CD4-positive, alpha-beta T cell treated with Interleukin-2 at 100 ng/mL for 4 hours (primary cell): ENCODE measurements at regions not wholly inside any gene's neighbourhood (a gene's known extent, or its start where the extent isn't known, plus 50 kb on each side); places are given as distances from the start of the nearest gene placed in this dataset.
"Not testable (repeated sequence)": the region's sequence is repeated elsewhere in the genome, so short reads cannot be mapped to it uniquely, and the experiment has no call there.

ENCODE experiments used
- DNase-seq: peaks from one replicate; pipeline ENCODE4 v3.0.0-alpha.2; 2020; ENCODE audit warnings: low spot score

DNA sequence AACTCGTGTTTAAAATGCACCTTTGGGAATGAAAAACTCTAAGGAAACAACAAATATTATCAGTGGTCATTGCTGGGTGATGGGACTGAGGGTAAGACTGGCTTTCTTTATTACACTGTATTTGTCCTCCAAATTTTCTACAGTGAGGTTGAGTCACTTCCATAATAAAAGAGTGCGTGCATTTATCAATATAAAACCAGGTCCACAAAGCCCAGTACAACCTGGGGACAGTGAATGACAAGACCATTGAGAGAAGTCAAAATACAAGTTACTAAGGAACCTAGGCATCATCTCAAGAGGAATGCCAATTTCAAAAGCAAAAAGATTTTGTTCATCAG, 76.4 kb downstream of the MAGED4 start:
- DNase-seq: no peak

DNA sequence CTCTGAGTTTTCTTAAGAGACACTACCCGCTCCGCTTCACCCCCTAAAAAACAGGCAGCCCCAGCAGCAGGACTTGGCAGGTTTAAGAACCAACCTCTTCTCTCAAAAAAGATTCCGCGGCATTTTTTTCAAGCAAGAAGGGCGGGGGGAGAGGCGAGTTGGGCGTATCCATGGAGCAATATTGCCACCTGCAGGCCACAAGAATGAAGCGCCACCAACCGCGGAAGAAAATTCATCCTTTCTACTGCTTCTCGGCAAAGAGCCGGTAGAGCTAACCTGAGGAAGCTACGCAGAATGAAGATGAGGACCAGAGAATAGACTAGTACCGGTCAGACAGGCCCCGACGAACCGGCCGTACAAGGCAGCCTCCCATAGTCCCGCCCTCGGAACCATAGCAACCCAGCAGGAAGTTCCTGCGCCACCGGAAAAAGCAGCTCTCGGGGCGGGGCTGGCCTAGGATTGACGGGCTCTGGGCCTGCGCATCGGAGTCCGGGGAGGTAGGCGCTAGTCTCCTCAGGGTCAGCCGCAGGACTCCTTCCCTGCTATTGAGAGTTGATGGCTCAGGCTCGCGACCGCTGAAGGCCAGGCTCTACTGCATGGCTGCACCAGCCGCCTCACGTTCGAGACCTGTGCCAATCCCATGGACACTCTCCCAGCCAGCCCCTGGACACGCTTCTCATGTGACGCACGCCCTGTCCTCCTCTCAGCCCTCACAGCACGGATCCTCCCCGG, 76.9 kb downstream of the MAGED4 start:
- peak; percentile 86 for DNase-seq

DNA sequence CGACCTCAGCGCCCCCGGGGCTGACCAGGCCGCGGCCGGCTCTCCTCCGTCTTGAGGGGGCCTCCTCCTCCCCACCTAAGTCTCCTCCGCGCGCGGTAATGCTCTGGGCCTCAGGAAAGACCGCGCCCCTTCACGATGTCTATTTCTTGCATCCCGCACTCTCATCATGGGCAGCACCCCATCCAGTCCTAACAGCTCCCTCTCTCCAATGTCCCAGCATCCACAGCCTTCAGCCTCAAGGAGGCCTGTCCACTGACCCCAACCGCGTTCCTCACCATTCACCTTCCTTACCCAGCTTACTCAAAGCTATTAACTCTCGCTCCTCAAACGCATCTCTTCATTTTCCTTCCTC, 77.5 kb downstream of the MAGED4 start:
- DNase-seq: no peak

DNA sequence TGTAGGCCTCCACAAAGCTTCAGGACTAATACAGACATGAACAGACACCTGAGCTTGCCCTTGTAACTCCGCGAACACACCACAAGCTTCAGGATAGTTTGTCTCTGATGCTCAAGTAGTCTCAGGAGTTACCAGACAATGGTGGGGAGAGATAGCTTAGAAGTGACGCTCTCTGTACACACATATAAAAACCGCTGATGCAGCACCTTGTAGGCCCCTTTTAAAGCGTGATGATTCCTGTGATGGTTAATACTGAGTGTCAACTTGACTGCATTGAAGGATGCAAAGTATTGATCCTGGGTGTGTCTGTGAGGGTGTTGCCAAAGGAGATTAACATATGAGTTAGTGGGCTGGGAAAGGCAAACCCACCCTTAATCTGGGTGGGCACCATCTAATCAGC, 78.7 kb downstream of the MAGED4 start:
- no peak for DNase-seq

DNA sequence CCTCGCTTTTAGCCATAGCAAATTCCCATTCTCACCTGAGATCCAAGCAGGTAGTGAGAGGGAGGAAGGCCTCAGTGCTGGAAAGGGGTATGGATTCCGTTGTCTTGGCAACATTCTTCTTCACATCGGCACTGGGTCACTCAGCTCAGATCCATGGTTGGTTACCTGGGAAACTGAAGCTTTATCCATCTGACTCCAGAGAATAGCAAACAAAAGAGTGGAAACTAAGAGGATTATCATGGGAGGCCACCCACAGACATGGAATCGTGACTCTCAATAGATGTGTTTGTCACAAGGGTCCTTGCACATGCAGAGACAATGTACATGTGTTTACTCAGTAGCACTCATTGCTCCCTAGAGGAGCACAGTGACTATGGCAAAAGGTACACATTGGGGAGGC, 81.0 kb downstream of the MAGED4 start:
- no peak for DNase-seq

DNA sequence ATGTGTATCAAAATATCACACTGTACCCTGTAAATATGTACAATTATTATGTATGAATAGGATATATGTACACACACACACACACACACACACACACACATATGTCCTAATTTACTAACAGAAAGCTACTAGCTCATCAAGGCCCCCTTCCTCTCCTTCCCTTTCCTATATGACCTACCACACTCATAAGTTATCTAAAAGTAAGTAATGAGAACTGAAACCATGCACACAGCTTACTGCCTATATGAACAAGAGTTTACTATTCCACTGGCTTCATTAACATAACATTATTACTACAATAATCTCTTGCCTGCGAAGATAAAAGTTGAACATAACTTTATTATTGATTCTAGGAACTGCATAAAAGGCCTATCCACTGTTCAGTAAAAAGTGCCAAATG, 83.8 kb downstream of the MAGED4 start:
- not testable (repeated sequence) for DNase-seq

DNA sequence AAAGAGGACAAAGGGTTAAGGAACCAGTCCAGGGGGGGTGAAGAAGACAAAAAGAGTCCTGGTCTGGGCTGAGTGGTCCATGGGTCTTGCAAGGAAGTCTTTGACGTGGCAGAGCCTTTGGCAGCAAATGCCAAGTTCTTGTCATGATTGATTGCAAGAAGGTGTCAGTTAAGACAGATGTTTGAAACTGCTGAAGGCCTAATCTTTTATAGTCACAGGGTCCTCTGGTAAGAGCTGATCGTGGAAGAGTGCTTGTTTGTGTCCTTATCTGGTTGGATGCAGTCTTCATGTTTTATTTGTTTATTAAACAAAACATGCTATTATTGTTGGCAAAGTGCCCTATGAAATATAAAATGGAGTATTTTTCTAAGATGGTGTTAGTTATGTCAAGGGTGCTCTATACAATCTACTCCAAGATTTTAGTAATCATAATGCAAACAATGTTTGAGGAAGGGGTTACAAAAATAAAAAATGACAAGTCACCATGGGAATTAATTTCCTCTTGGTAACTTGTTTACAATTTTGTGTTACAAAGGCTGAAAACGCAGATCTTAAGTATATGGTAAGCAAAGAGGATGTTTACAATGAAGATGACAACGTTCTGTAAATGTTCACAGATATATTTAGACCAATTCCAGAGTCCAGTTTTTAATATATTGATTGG, 85.9 kb downstream of the MAGED4 start:
- DNase-seq: no peak

DNA sequence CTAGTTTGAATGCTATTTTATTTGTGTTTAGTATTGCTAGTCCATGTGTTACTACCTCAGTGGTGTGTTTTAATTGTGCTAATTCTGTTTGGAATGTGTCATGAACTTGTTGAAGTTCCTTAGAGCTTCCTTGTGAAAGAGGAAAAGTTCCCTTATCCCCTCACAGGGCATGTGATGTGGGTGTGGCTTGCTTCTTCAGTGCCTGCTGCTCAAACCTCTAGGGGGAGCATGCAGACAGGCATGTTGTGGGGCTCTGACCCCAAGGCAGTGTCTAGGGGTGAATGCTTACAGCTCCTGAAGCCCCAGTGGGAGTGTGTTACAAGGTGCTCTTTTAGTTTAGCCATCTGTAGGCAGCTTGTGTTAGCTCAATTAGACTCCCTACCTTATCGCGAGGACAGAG, 86.5 kb downstream of the MAGED4 start:
- DNase-seq: peak; percentile 0

DNA sequence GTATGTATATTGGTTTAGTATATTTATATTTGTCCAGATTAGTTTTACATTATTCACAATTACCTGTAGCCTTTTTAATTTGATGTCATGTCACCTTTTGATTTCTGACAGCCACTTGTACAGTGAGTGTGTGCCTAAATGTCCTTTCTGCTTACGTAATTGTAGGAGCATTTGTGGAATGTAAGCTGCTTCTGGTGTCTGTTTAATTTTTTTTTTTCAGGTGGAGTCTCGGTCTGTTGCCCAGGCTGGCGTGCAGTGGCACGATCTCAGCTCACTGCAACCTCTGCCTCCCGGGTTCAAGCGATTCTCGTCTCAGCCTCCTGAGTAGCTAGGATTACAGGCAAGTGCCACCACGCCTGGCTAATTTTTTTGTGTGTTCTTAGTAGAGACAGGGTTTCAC, 91.2 kb upstream of the XAGE2 start:
- DNase-seq: no peak

DNA sequence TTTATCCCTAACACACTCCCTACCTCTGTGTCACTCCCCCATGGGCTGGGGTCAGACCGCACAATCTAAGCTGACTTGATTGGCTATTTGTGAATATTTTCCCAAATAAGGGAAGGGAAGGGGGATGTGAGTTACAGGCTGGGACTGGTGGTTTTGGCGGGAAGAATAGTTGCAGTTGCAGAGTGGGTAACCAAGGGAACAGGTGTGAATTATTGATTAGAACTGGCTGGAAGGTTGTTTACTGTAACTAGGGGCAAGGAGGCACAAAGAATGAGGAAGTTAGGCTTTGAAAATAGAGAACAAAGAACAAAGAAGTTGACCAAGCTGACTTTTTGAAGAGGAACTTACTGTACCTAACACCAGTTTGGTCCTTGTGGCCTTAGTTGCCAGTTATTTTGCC, 88.0 kb upstream of the XAGE2 start:
- DNase-seq: no peak

DNA sequence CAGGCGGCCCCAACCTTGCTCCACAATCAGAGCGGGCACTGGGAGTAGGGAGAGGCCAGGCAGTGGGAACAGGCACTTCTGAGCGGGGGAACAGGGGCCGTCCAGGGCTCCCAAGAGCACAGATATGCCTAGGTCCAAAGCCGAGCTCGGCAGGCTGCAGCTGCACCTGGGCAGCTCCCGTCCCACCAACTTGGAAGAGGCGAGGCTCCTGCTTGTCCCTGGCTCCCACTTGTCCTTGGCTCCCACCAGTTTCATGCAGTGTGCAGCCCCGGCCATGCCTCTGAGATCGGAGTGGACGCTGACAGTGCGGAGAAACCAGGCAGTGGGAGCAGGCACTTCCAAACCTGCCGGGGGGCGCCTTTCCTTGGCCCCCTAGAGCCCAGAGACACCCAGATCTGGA, 84.0 kb upstream of the XAGE2 start:
- DNase-seq: no peak

DNA sequence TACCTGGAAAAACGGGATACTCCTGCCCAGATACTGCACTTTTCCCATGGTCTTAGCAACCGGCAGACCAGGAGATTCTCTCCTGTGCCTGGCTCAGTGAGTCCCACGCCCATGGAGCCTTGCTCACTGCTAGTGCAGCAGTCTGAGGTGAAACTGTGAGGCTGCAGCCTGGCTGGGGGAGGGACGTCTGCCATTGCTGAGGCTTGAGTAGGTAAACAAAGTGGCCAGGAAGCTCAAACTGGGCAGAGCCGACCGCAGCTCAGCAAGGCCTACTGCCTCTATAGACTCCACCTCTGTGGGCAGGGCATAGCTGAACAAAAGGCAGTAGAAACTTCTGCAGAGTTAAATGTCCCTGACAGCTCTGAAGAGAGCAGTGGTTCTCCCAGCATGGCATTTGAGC, 69.9 kb upstream of the XAGE2 start:
- DNase-seq: not testable (repeated sequence)

DNA sequence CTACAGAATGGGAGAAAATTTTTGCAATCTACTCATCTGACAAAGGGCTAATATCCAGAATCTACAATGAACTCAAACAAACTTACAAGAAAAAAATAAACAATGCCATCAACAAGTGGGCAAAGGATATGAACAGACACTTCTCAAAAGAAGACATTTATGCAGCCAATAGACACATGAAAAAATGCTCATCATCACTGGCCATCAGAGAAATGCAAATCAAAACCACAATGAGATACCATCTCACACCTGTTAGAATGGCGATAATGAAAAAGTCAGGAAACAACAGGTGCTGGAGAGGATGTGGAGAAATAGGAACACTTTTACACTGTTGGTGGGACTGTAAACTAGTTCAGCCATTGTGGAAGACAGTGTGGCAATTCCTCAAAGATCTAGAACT, 60.3 kb upstream of the XAGE2 start:
- DNase-seq: not testable (repeated sequence)
